RPMI7951 (cell line): ENCODE measurements at regions not wholly inside any gene's neighbourhood (a gene's known extent, or its start where the extent isn't known, plus 50 kb on each side); places are given as distances from the start of the nearest gene placed in this dataset.
"Not testable (repeated sequence)": the region's sequence is repeated elsewhere in the genome, so short reads cannot be mapped to it uniquely, and the experiment has no call there.

Experiments used
- DNase-seq: peaks from one replicate; pipeline ENCODE4 v3.0.0-alpha.2; 2012; ENCODE audit warnings: low read depth

DNA sequence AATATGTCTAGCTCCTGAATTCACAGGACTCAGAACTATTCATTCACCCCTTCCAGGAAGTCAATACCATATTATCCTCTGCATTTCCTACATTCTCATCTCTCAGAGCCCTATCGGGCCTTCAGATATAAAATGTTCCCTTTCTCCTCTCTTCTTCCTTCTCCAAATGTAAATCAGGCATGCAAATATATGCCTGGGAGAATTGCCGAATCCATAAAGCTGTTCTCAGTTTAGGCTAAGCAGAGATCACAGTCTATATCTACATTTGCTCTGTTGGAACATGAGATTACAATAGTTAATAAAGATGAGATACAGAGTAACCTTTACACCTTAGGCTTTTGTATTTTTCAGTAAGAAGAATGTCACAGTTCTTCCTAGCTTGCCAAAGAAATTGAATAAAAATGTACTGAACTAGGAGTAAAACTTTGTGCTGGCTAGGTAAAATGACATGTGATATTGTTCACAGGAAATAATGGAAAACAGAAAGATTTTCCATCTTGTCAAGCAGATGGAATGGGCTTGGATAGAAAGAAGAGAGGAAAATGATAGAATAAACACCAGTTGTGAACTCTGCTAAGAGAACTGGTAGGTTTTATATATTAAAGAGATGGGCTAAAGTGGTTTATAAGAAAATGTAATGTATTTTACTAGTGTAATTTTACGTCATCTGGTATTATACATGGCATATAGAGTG is 161.5 kb downstream of the NRIP1 start:
- DNase-seq = no peak

DNA sequence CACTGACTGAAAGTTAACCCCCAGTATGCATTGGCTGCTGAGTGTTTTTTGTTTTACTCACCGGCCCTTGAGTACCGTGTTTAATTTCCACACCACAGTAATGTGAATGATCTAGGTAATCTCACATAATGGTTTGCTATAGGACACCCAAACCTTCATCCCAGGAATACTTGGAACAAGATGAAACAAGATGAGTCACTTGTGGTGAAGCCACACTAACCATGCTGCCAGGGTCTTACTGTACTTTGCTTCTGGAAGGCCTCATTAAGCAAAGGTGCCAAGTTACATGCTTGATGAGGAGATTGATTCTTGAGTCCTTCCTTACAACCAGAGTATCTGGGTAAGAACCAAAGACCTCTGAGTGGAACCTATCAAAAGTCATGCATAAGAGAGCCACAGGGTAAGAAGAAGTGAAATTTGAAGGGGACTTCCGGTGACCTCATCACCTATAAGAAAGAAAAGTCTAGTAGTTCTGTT is 163.3 kb downstream of the NRIP1 start:
- peak; percentile 83 for DNase-seq

DNA sequence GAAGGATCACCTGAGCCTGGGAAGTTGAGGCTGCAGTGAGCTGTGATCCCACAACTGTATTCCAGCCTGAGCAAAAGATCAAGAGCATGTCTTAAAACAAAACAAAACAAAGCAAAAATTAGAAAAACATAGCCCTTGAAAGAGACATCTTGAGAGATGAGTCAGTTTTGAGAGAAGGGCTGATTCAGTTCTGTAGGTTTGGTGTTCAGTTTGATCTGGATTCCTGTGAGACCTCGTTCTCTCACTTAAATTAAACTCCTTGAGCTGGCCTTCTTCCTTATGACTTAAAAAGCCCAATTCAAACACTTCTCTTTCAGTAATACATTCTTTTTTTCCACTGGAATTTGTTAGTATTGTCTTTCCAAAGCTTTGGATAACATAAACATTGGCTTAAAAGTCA is 164.2 kb downstream of the NRIP1 start:
- no peak for DNase-seq

DNA sequence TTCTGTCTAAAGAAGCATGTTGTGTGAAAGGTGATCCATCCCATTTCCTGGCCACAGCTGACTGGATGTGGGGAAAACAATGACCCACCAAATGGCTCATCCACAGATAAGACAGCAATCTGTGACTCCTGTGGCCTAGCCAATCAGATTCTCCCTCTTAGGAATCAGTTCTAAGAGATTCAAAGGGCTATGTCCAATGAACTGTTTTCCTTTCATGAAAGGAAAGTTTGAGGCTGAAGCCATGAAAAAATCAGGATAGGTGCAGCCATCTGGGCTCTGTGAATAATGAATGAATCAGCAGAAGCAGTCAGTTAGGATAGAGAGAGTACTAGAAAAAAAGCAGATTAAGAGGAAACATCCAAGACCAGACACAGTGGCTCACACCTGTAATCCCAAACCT is 164.7 kb downstream of the NRIP1 start:
- peak; percentile 67 for DNase-seq

DNA sequence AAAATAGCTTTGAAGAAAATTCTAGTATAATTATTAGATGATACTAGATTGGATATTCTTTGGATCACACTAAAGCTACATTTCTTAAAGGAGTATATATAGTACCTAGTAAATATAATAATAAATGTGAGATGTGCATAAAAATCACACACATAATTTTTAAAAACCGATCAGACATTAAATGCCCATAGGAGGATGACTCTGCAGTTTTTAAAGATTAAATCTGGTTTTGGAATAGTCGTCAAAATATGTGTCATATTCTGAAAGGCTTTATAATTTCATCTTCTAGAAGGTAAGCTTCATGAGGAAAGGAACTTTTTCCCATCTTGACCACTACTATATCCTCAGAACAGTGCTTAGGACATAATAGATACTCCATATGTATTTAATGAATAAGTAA is 169.0 kb downstream of the NRIP1 start:
- DNase-seq = no peak

DNA sequence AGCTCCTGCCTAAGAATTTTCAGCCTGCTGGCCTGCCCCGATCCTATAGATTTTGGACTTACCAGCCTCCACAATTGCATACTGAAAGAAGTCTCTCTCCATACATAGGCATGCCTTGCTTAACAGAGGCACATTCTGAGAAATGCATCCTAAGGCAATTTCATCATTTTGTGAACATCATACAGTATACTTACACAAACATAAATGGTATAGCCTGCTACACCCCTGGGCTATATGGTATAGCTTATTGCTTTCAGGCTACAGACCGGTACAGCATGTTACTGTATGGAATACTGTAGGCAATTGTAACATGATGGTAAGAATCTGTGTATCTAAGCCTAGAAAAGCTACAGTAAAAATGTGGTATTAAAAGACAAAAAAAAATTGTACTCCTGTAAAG is 174.7 kb downstream of the NRIP1 start:
- no peak for DNase-seq

DNA sequence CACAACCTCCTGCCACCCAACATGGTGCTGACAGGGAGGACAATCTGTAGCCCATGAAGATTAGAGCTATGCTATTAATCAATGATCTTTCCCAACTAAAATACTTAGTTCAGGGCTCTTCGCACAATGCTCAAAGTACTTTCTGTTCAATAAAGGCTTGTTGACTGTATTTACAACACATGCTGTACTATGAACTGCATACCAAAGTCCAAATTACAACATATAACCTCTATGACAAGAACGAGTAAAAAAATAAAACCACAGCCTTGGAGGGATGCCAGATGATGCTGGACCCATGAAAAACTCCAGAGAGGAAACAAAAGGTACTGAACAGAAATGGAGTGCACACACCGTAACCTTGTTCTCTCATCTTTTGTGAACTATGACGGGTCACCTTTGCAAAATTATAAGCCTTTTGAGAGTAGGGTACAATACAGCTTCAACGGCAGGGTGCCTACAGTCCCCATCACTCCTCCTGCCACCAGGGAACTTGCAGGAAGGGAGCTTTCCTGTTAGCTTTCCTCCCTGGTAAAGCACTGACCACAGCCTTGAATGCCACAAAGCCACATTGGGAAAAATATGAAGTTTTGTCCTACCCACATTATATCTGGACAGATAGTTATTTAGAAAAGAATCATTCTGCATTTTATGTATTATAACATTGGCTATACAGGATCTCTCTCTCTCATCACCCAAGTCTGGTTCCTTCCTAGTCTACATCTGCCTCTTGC is 175.6 kb downstream of the NRIP1 start:
- DNase-seq = peak; percentile 59

DNA sequence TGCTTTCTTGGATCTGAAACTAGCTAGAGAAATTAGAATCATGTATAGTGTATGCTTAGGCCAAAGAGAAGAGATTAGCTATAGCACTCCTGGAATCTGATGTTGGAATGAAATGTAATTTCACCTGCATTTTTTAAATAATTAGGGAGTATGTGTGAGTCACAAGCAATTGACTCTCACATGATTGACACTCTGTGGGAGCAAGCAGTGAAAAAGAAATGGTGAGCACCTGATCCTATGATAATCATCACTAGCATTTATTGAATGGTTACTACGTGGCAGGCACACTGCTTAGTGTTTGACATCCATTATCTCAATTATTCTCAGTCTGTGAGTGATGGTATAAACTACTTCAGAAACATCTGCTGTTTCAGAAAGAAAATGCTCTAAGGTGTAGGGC is 176.6 kb downstream of the NRIP1 start:
- no peak for DNase-seq

DNA sequence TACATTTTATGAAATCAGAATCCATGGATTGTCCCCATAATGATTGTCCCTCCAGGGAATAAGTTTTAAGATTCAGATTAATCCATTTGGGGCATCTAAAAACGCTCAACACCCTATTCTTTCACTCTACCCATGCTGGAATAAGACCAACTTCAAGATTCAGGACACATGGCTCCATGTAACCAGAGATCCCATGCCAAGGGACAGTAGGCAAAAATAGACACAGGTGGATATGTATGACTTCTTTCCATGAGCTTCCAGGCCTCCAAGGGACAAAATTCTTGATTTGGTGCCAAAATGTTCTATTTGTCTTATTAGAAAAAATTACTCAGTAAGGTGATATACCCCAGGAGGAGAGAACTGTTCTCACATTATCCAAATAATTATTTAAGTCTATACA is 178.8 kb downstream of the NRIP1 start:
- no peak for DNase-seq

DNA sequence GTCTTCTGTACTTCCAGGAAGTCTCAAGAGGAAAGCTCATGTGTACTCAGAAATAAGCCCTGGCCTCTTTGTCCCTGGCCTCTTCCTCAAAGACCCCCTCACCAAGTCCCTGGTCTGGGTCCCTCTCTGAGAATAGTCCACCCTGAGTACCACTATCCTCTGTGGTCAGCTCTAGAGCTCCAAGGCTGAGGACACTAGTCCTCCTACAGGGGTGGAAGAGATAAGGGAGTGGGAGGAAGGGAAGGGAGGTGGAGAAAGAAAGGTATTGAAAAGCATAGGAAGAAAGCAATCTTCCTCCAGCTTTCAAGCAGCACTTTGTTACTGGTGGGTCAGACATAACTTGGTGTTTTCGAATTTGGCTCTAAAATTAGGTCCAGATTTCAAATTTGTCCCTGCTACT is 181.4 kb downstream of the NRIP1 start:
- DNase-seq = no peak

DNA sequence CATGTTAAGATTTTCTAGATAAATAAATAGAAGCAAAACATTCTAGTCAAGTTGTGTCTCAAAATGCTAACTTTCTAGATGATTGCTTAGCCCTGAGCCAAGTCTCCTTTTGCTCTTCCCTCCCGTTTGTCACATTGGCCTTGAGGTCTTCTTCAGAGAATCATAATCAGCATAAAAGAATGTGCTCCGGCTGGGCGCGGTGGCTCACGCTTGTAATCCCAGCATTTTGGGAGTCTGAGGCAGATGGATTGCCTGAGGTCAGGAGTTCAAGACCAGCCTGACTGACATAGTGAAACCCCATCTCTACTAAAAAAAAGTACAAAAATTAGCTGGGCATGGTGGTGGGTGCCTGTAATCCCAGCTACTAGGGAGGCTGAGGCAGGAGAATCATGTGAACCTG is 182.3 kb downstream of the NRIP1 start:
- DNase-seq = not testable (repeated sequence)

DNA sequence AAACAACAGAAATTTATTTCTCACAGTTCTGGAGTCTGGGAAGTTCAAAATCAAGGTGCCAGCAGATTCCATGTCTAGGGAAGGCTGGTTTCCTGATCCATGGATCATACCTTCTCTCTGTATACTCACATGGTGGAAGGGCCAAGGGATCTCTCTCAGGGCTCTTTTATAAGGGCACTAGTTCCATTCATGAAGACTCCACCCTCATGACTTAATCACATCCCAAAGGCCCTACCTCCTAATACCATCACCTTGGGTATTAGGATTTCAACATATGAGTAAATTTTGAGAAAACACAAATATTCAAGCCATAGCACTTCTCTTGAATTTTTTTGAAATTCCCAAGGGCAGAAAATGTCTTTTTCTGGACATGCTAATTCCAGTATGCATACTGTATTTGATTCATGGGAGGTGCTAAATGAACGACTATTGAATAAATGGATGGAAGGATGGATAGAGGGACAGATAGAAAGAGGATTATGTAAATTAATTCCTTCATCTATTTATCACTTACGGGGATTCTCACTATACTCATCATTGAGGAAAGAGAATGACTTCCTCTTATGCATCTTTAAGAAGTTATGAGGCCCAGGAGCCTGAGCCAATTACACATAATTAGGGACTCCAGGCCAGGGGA is 182.8 kb downstream of the NRIP1 start:
- no peak for DNase-seq

DNA sequence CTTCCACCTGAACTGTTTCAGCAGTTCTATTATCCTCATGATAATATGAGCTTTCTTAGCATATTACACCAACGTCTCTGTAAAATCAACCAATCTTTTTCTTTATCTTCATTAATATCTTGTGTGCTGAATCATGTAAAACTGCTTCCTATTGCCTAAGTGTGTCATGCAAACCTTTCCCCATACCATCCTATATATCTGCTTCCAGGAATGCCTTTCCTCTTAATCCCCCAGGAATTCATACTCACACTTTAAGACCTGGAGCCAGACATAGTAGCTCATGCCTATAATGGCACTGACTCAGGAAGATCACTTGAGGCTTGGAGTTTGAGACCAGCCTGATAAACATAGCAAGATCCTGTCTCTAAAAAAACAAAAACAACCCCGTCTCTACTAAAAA is 183.9 kb downstream of the NRIP1 start:
- peak; percentile 37 for DNase-seq

DNA sequence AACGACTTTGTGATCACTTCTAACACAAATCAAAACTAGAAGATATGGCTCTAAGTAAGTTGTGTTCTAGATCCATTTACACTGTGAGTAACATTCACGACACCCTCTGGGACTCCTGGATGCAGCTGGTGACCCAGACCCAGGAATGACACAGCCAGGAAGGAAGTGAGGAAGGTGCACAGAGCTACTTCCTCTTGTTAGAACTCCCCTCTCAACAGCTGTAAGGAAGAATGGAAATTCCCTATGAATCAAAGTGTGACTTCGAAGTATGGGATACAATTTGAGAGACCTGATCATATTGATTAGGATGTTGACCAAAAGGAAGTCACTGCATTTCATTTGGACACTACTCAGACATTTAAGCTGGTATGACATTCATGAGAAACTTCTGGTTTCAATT is 185.3 kb downstream of the NRIP1 start:
- no peak for DNase-seq

DNA sequence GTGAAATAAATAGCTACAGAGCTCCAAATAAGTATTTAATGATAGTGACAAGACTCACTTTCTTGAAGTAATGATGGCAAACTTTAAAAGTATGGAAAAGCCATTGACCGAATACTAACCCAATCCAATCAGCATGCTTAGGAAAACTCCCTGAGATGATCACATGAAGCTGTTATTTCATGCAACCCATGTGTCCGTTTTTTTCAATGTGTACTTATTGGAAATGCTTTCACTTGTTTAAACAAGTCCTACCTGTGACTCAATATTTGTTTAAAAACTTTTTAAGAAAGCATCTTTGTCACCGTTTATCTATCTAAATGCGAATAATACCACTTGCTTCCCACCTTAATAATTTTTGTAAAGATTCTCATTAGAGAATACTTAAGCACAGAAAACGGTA is 185.8 kb downstream of the NRIP1 start:
- no peak for DNase-seq

DNA sequence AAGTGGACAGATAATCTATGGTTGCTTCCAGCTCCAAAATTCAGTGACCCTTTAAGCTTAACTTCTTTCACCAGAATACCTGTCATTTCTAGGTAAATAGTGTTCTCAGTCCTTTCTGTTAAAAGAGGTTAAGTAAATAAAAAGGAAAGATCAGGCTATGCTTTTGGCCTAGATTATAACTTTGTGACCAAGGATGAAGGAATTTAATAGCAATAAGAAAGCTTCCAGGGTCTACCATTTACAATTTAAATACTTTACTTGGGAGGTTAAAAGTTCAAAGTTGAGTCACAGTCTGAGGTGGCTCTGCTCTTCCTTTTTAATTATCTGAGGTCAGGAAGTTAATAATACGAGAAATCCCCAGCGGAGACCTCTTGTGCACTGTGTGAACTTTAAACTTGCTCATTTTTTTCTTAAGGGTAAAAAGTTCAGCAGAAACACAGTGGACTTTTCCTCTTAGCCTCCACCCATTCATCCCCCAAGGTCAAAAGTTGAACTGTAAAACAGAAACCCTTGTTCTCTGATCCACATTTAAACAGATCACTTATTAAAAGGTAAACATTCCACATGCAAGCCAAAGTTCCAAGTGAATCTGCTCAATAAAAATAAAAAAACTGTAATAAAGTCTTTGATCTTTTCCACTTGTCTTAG is 187.1 kb downstream of the NRIP1 start:
- peak; percentile 64 for DNase-seq

DNA sequence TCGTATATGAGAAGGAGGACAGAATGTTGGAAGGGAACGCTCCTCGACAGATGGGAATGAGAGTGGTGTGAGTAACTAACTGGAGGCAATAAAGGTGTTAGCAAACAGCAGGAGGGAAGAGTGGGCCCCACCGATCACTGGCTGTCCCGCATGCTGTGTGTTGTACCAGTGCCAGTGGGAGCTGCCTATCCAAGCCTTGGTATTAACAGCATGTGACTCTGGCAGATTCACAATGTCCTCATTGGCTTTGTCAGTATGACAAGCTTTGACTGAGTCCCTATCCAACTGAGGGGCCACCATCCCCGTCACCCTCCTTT is 188.3 kb downstream of the NRIP1 start:
- DNase-seq = peak; percentile 37

DNA sequence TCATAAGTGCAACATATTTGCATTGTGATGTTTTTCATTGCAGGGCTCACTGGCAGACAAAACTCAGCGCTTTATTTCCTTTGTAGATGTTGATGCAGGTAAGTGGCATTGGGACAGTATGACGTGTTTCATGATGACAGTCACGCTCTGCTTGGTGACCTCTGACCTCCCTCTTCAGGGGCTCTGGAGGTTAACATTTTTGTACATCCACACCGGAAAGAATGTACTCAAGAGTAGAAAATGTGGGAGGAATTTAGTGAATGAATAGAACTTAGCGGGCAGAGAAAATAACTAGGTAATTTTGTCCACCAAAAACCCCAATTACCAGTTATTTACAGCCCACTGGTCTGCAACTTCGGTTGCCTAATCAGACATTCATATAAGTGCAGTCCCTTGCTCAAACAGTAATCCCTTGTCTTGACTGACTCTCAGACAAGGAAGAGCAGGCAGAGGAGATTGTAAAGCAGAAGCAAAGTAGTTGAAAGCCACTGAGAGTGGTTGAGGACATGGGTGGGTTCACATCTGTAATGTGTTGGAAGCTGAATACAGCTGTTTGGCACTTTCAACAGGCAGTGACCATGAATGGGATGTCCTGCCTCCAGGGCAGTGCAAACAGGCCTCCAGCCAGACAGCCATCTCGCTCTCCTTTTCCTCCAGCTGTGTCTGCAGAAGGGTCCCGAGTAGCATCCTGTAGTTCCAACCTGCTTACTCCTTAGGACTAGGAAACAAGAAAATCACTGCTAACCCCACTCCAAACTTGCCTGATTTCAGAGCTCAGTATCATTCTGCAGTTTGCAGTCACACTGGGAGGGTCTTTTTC is 188.9 kb downstream of the NRIP1 start:
- DNase-seq = peak; percentile 39

DNA sequence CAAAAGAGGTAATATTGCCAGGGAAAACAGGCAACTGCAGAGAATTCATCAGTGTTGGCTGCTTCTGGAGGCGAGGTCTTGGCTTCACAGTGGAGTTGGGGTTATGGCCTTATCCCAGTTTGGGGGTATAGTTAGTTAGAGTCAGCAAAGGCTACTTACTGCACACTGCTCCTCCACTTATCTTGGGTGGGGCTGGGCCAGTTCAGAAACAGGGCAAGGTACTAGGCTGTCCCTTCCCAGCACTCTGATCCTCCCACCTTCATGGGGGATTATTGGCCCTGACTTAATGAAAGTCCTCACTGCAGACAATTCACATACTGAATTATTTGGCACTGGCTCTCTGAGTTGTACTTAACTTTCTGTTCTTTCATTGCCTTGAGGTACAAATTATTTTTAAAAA is 189.6 kb downstream of the NRIP1 start:
- DNase-seq = no peak

DNA sequence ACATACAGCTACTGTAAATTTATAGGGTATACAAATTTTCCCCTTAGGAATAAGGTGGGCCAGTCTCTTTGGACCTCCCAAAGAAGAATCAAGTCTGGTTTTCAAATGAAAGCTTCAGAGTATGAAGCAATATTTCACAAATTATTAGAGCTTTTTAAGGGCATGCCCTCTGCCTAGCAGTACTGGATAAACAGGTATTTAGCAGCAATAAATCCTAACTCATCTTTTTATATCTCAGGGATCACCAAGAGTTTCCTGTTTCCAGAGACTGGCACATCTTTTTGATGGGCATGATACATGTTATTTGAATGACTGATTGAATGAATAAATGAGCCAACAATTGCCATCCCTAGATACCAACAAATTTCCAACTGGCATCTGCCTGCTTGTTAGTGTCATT is 190.4 kb downstream of the NRIP1 start:
- DNase-seq = no peak

DNA sequence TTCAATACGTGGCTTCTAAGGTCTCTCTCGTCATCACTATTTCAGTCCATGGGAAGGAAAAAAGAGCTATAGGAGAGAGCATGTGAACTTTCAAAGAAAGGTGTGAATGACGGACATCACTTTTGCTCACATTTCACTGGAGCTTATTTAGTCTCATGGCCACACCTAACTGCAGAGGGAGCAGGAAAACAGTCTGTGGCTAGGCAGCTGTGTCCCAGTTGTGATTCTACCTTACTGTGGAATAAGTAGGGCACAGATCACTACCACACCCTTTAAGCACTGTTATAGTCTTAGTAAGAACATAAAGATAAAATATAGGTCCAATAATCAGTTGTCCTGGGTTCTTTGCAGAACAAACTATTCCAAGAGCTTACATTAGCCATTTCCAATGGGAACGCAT is 192.9 kb downstream of the NRIP1 start:
- no peak for DNase-seq

DNA sequence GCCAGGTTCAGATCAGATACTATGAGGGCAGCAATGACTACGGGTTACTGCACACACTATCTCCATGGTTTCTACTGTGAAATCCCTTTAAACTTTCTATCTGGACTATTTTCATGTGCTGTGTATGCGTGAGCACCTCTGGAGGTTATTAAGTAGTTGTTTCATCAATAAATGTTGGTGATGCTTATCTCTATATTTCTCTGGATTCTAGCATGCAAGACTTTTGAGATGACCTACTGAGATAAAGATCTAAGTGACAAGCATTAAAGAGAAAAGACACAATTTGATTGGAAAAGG is 194.0 kb downstream of the NRIP1 start:
- no peak for DNase-seq
